GM18951 (cell line): ENCODE measurements at regions not wholly inside any gene's neighbourhood (a gene's known extent, or its start where the extent isn't known, plus 50 kb on each side); places are given as distances from the start of the nearest gene placed in this dataset.

Experiments used
- POLR2A ChIP-seq: IDR thresholded peaks from 4 replicates; pipeline ENCODE4 v1.6.1; 2011; ENCODE audit warnings: mild to moderate bottlenecking; ENCODE audit not compliant: insufficient read length, insufficient read depth; ENCODE audit errors: extremely low read depth
- in situ Hi-C: fragments of 300-500 bp; cut with MboI; formaldehyde crosslinking; loops from one replicate; pipeline ENCODE4 v1.12.0; 2022; ENCODE audit warnings: low sequenced_read_pairs, mixed read lengths, inconsistent platforms; ENCODE audit not compliant: unreplicated experiment

- no peak for TF ChIP-seq POLR2A
- in situ Hi-C loops, result no loop called here
Observed at GRCh38 chr2:64784168-64785061, 130.7 kb upstream of the SERTAD2 start.

DNA sequence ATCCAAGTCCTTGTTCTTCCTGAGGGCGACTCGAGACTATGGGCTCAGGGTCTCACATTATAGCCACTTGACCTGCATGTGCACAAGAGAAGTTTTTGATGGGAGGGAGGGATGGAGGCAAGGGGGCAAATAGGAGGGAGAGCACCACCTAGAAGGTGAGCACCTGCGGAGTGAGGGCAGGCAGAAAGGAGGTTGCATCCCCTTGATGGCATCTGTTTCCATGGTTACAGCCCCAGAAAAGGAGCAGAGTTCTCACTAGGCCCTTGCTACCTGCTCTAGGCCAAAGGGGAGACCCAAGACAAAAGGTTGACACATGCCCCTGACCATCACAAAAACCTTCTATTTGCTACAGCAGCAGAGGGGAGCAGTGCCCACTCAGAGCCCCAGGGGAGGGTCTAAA lies 131.5 kb upstream of the SERTAD2 start:
- in situ Hi-C loops, result no loop called here
- TF ChIP-seq POLR2A, result no peak

DNA sequence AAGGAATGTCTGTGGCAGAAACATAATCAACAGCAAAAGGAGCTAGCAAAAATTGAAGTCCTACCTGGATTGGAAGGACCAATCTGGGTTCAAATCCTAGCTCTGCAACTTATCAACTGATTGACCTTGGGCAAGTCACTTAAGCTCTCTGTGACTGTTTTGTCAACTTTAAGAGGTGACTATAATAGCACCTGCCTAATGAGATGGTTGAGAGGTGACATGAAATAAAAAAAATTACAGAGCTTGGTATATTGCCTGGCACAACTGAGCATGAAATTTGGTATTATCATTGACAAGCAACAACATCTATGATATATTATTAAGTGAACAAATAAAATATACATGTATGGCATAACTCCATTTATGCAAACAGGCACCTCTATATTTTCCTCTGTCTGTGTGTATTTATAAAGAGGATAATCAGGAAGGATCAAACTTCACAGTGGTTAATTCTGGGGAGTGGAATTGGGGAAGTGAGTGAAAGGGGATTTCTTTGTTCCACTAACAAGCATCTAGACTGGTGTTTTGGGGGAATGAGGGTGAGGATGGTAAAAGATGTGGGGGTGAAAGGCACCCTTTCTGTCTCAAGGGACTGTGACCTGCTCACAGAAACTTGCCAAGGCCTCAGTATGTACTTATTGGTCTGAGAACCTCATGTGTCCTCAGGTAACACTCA lies 132.8 kb upstream of the SERTAD2 start:
- in situ Hi-C loops, result no loop called here
- TF ChIP-seq POLR2A, result no peak

DNA sequence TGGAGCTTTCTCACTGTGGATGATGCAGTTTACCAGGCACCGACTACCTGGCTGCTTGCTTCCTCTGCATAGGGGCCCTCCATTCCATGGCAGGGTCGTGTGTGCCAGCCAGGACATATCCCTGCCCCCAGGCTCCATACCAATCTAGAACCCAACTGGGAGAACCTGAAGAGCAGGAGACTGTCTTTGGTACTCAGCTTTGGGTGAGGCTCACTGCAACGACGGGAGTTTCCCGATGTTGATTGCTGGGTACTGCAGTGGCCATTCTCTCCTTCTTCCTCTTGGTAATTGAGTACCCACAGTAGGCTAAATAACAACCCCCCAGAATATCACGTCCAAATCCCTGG lies 133.3 kb upstream of the SERTAD2 start:
- no peak for TF ChIP-seq POLR2A
- in situ Hi-C loops, result no loop called here

DNA sequence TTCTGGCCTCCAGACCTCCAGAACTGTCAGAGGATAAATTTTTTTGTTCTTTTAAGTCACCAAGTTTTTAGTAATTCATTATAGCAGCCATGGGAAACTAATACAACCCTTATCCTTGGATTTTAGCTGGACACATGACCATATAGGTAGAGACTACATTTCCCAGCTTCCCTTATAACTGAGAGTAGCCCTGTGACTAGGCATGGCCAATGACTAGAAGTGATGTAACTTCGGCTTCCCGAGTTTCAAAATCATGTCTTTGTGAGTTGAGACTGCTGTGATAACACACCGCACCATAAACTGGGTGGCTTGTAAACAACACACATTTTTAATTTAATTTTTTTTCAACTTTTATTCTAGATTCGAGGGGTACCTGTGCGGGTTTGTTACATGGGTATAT lies 134.0 kb upstream of the SERTAD2 start:
- in situ Hi-C loops, result no loop called here

DNA sequence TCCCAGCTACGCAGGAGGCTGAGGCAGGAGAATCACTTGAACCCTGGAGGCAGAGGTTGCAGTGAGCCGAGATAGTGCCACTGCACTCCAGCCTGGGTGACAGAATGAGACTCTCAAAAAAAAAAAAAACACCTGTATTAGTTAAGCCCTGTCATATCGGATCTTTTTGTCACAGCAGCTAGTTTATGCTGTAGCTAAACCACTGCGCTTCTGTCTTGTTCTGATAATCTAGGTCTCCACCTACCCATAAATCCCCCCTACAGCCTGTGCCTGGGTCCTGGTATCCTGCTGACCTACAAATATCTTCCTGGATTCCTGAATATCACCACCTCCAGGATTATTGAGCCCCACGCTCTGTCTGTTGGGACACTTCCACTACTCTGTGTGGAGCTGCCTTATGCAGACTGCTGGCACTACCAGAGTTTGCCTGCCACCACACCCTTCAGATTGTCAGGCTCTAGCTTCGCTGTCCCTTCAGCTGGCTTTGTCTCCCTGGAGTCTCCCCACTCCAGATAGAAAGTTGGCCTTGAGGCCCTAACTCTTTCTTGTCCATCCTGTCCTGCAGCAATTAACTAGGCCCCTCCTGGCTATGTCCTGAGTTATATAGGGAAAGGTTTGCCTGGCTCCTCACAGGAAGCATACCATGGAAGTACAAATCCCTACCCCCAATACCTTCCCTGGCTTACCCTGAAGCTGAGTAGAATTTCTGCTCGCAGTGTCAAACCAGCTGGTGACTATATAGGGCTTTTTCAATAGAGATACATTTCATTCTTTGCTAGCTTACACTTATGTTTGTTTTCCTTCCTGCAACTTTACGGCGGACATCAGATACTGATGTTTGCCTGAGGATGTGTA lies 136.0 kb upstream of the SERTAD2 start:
- in situ Hi-C loops, result no loop called here
- no peak for TF ChIP-seq POLR2A

More for the DNA sequence above, 134.0 kb upstream of the SERTAD2 start:
- TF ChIP-seq POLR2A, result no peak

GRCh38 chr2:64792300-64792699 lies 138.6 kb upstream of the SERTAD2 start:
- no peak for TF ChIP-seq POLR2A
- in situ Hi-C loops, result no loop called here

DNA sequence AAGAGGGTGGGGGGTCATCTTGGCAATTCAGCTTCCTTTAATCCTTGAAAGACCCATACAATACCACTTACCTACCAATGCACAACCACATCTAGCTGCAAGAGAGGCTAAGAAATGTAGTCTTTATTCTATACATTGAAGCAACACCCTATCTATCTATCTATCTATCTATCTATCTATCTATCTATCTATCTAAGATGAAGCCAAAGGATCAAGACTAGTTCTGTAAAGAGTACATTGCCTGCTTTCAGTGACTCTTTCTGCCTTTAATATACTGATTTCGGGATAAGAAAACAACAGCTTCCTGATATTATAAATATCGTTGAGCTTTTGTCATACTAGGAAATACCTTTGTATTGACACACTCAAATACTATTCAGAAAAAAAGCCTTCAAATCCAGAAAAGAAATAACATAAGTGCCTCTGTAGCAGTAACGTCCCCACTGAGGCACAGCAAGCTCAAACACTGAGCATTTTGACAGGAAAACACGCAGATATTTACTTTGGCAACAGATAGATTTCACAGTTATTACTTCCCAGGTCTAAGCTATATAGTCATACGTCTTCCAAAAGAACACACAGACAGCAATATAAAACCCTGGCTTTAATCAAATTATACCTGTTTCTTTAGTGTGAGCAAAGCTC lies 139.4 kb upstream of the SERTAD2 start:
- in situ Hi-C loops, result no loop called here
- TF ChIP-seq POLR2A, result no peak

DNA sequence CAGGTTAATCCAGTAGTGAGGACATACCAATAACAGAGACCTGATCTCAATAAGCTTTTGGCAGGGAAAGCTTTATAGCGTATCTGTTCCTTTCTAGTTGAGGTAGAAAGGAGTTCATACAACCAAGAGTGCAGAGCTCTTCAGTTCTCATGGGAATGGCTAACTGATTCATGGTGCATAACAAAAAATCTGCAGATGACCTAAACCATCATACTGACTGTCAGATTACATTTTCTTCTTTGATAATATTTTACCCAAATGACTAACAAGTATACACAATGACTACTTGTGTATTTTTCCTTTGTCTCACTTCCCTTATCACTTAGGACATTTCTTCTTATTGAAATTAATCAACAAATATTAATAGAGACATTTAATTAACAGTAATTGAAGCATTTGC lies 140.0 kb upstream of the SERTAD2 start:
- no peak for TF ChIP-seq POLR2A
- in situ Hi-C loops, result no loop called here

- in situ Hi-C loops, result no loop called here
- TF ChIP-seq POLR2A, result no peak
Observed at GRCh38 chr2:64794426-64794995, 140.8 kb upstream of the SERTAD2 start.

GRCh38 chr2:64795024-64795592 lies 141.4 kb upstream of the SERTAD2 start:
- no peak for TF ChIP-seq POLR2A
- in situ Hi-C loops, result no loop called here

- no peak for TF ChIP-seq POLR2A
- in situ Hi-C loops, result no loop called here
Observed at GRCh38 chr2:64796926-64797325, 143.2 kb upstream of the SERTAD2 start.

DNA sequence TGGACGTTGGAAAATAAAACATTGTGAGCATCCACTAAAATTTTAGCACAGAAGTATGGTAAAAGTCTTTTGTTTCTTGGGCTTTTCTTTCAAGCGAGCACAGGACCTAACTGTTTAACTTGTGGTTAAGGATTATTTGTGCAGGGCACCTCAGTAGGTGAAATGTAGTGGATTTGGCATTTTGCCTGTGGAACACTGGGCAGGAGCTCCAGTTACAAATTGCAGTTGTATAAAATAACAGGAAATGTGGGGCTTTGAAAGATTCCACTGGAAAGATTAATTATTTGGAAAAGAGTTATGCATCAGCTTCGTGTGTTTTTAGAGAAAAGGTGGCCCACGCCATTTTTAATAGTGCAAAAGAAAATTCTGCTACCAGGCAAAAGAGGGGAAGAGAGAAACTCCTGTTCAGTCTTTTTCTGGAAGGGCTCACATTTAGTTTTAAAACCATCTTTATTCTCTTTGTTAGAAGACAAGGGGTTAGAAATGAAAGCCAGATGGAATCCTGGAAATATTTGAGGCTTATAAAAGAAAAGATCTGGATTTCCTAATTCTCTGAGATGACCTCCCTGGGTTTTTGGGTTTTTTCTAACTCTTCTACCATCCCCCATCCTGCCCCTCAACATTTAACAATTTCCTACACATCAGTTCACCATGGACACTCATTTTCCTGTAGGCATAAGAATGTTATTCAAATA lies 144.3 kb upstream of the SERTAD2 start:
- in situ Hi-C loops, result no loop called here
- no peak for TF ChIP-seq POLR2A
